Esophagus muscularis mucosa (tissue), 3 donors: ENCODE measurements at regions not wholly inside any gene's neighbourhood (a gene's known extent, or its start where the extent isn't known, plus 50 kb on each side); places are given as distances from the start of the nearest gene placed in this dataset.

ENCODE experiments used
- CTCF ChIP-seq, 3 experiments: fragments of 200-600 bp in 2 of 3; fragments of 450-650 bp in 1 of 3; sonication (generic) in 2 of 3; IDR thresholded peaks; one replicate each; pipeline ENCODE4 v1.5.1; 2017 to 2019; ENCODE audit warnings: antibody characterized with exemption in 3 of 3, mild to moderate bottlenecking in 2 of 3, moderate library complexity in 1 of 3
- POLR2A ChIP-seq: fragments of 450-650 bp; IDR thresholded peaks from one replicate; pipeline ENCODE4 v1.6.1; 2017; ENCODE audit warnings: antibody characterized with exemption, moderate library complexity, mild to moderate bottlenecking, low read depth
- POLR2AphosphoS5 ChIP-seq, 2 donors: sonication (generic); formaldehyde crosslinking; IDR thresholded peaks; one replicate each; pipeline ENCODE4 v1.6.1; 2017; ENCODE audit warnings: antibody characterized with exemption in 2 of 2

GRCh38 chr5:166369807-166370206, 1921.6 kb upstream of the WWC1 start:
- no peak for TF ChIP-seq POLR2A
- TF ChIP-seq CTCF (IDR thresholded peaks at IDR 0.05) = no peak
- TF ChIP-seq POLR2AphosphoS5 (IDR thresholded peaks at IDR 0.05) = no peak
